ENCODE measurements at regions not wholly inside any gene's neighbourhood (a gene's known extent, or its start where the extent isn't known, plus 50 kb on each side); places are given as distances from the start of the nearest gene placed in this dataset.

DNA sequence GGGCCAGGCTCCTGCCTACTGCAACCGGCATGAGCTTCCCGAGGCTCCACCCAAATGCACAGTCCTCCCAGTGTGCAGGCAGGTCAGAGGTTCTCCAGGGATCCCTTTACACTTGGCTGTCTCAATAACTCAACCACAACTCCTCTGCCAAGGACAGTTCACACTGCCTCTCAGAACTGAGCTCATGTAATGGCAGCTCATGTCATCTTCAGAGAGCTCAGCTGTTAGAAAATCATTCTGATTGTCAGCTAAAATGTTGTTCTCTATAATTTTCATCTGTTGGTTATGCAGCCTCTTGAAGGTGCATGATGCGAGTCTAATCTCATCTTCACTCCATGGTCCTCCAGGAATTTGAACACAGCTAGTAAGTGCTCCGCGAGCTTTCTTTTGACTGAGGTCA, 76.7 kb downstream of the SST start:
- DNase-seq (ENCODE audit: low read depth) = no peak
- TF ChIP-seq, protein P1, sequence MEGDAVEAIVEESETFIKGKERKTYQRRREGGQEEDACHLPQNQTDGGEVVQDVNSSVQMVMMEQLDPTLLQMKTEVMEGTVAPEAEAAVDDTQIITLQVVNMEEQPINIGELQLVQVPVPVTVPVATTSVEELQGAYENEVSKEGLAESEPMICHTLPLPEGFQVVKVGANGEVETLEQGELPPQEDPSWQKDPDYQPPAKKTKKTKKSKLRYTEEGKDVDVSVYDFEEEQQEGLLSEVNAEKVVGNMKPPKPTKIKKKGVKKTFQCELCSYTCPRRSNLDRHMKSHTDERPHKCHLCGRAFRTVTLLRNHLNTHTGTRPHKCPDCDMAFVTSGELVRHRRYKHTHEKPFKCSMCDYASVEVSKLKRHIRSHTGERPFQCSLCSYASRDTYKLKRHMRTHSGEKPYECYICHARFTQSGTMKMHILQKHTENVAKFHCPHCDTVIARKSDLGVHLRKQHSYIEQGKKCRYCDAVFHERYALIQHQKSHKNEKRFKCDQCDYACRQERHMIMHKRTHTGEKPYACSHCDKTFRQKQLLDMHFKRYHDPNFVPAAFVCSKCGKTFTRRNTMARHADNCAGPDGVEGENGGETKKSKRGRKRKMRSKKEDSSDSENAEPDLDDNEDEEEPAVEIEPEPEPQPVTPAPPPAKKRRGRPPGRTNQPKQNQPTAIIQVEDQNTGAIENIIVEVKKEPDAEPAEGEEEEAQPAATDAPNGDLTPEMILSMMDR (IDR thresholded peaks at IDR 0.05; ENCODE audit: insufficient read depth, low read depth, low read length, missing control alignments) = no peak
- no peak overlapping the region for H3K4me3 ChIP-seq (ENCODE audit: low read depth, low read length)

DNA sequence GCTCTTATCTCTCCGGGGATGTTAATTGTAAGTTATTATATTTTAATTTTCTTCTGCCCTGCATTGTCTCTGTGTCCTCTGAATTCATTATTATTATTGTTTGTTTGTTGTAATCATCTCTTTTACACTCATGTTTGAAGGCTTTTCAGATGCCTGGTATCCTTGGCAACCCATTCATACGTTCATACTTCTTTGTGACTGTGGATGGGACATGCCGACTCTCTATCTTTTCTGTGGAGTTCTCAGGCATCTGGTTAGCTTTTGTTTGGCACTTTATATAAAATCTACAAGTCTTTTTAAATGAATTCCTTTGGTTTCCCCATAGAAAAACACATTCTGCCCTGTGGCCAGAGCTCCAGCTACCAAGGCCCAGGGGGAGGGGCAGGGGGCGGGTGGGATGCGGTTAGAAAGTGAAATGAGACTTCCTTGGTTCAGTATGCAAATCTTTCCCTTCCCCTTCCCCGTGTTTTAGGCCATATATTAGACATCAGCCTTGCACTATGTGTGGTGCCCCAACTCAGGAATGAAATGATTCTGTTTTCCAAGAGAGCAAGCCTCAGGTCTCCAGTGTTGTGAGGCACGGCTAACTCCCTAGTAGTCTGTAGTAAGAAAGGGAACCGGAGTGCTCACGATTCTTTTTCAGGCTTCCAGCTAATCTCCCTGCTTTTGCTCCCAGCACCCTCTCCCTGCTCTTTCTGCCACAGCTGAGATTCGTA, 79.2 kb downstream of the SST start:
- DNase-seq (ENCODE audit: low read depth) = no peak
- TF ChIP-seq, protein P1 (IDR thresholded peaks at IDR 0.05; ENCODE audit: insufficient read depth, low read depth, low read length, missing control alignments) = no peak
- no peak overlapping the region for H3K4me3 ChIP-seq (ENCODE audit: low read depth, low read length)

DNA sequence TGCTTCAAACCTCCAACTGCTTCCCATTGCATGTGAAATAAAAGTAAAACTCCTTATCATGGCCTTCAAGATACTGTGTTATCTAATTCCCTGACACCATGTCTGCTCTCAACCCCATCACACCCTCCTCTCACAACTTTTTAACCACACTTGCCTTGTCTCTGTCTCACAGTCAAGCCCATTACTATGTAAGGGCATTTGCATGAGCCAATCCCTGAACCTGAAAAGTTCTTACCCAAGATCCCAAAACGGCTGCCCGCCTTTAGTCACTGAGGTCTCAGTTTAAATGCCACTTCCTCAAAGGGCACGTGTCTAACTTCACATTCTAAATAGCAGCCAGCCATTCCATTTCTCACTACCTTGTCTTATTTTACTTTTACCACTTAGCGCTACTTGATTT, 83.1 kb downstream of the SST start:
- no peak overlapping the region for H3K4me3 ChIP-seq (ENCODE audit: low read depth, low read length)
- DNase-seq (ENCODE audit: low read depth) = no peak
- TF ChIP-seq, protein P1 (IDR thresholded peaks at IDR 0.05; ENCODE audit: insufficient read depth, low read depth, low read length, missing control alignments) = no peak

DNA sequence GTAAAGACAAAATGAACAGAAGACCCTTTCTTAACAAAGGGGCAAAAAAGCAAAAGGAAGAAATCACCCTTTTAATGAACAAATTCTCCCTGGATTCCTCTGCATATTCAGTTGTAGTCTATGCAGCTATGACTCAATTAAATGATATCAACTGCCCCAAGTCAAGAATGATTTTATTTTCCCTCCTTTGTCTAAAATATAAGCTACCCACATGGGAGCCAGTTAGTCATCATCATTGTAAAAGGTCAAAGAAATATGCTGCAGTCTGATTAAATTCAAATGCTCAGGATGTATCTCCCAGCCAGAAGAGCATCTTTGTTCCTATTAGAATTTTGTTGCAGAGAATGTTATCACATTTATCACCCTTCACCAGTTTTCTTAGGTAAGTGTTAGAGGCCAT, 84.0 kb downstream of the SST start:
- DNase-seq (ENCODE audit: low read depth) = no peak
- TF ChIP-seq, protein P1 (IDR thresholded peaks at IDR 0.05; ENCODE audit: insufficient read depth, low read depth, low read length, missing control alignments) = no peak
- H3K4me3 ChIP-seq (ENCODE audit: low read depth, low read length) = no peak overlapping the region

DNA sequence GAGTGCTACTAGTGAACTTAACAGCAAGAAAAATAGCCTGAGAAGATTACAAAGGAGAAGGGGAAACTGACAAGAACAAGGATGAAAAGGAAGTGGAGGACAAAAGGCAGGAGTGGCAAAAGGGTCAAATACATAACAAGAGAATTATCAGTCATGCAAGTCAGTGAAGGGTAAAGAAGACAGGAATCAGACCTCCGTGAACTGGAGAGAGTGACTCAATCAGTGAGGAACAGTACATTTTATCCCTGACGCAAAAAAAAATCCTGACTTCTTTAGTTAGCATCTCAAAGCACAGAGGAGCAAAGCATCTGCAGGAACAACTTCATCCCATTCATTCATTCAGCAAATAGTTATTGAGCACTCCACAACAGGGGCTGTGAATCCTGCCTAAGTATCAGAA, 97.8 kb downstream of the SST start:
- no peak for DNase-seq (ENCODE audit: low read depth)
- H3K4me3 ChIP-seq (ENCODE audit: low read depth, low read length) = no peak overlapping the region
- TF ChIP-seq, protein P1 (IDR thresholded peaks at IDR 0.05; ENCODE audit: insufficient read depth, low read depth, low read length, missing control alignments) = no peak

DNA sequence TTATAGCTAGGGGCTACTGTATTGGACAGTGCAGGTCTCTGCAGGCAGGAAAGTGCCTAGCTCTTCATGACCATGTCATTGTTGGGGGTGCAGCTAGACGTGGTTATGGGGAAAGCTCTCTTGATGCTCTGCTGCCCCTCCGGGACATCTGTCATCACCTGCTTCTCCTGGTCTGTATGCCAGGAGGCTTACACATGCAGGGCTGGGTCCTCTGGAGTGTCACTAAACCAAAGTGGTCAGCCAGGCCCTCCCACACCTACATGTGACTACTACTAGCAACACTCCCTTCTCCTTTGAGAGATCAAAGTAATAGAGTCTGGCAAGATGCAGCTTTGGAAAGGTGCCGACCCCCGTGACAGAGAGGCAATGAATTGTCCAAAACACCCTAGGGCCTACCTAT, 98.5 kb downstream of the SST start:
- TF ChIP-seq, protein P1 (IDR thresholded peaks at IDR 0.05; ENCODE audit: insufficient read depth, low read depth, low read length, missing control alignments) = no peak
- no peak overlapping the region for H3K4me3 ChIP-seq (ENCODE audit: low read depth, low read length)
- DNase-seq (ENCODE audit: low read depth) = no peak

DNA sequence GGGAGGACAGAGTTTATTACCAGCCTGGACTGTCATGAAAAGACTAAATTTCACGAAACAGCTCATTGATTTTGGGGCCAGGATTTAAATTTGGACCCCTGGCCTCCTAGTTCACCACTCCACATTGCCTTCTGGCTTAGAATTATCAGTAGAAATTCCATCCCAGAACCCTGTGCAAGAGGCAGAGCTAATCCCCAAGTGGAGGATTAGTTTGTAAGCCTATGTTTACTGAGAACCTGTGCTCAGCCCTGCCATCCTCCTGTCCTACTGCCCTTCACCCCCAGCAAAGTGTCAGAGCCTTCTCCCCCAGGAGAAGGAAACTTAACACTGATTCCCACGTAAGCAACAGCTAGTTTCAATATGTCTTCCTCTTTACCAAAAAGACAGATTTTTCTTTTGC, 99.4 kb downstream of the SST start:
- TF ChIP-seq, protein P1 (IDR thresholded peaks at IDR 0.05; ENCODE audit: insufficient read depth, low read depth, low read length, missing control alignments) = no peak
- no peak overlapping the region for H3K4me3 ChIP-seq (ENCODE audit: low read depth, low read length)
- no peak for DNase-seq (ENCODE audit: low read depth)

Data from GM12865 (cell line).